Nephron (organoid): ENCODE measurements at regions not wholly inside any gene's neighbourhood (a gene's known extent, or its start where the extent isn't known, plus 50 kb on each side); places are given as distances from the start of the nearest gene placed in this dataset.

Experiments used
- H3K27ac Mint-ChIP-seq, 3 experiments: 2 replicates each; pipeline ENCODE4 v1.8.0; 2020; ENCODE audit warnings: mixed read lengths in 3 of 3, mild to moderate bottlenecking in 2 of 3, moderate library complexity in 1 of 3
- H3K27me3 Mint-ChIP-seq: 2 replicates; pipeline ENCODE4 v1.8.0; 2021; ENCODE audit warnings: low read depth, mild to moderate bottlenecking, moderate library complexity, mixed read lengths
- H3K36me3 Mint-ChIP-seq: 2 replicates; pipeline ENCODE4 v1.8.0; 2020; ENCODE audit warnings: low read depth, mixed read lengths
- H3K4me1 Mint-ChIP-seq: 2 replicates; pipeline ENCODE4 v1.8.0; 2020; ENCODE audit warnings: mixed read lengths
- H3K4me3 Mint-ChIP-seq, 3 experiments: 2 replicates each; pipeline ENCODE4 v1.8.0; 2020; ENCODE audit warnings: mild to moderate bottlenecking in 3 of 3, mixed read lengths in 3 of 3, moderate library complexity in 2 of 3
- H3K9me3 Mint-ChIP-seq: 2 replicates; pipeline ENCODE4 v1.8.0; 2020; ENCODE audit warnings: mixed read lengths
- CTCF ChIP-seq, 3 experiments: fragments of 200-600 bp; sonication (generic); IDR thresholded peaks; one replicate each; pipeline ENCODE4 v1.5.0; 2021; ENCODE audit warnings: antibody characterized with exemption in 3 of 3; ENCODE audit not compliant: unreplicated experiment in 3 of 3

- peak overlapping the region; percentile 41 to 84 (median 45) for H3K27ac Mint-ChIP-seq
- peaks cover 17% of the 10 kb centered on the region for H3K4me1 Mint-ChIP-seq
- no peaks in the 10 kb centered on the region for H3K36me3 Mint-ChIP-seq
- TF ChIP-seq CTCF (IDR thresholded peaks at IDR 0.05; ENCODE audit: unreplicated experiment in 3 of 3): no peak
- no peaks in the 10 kb centered on the region for H3K27me3 Mint-ChIP-seq
- peak overlapping the region in 1 of 3 experiments; percentile 4 for H3K4me3 Mint-ChIP-seq
- no peaks in the 10 kb centered on the region for H3K9me3 Mint-ChIP-seq
Observed at GRCh38 chr10:21463436-21463835, 62.0 kb downstream of the SKIDA1 start.

GRCh38 chr10:21458126-21458871 is 67.2 kb downstream of the SKIDA1 start:
- TF ChIP-seq CTCF (IDR thresholded peaks at IDR 0.05; ENCODE audit: unreplicated experiment in 3 of 3): no peak
- H3K4me3 Mint-ChIP-seq: peak overlapping the region in 2 of 3 experiments; percentile 3 to 22
- H3K36me3 Mint-ChIP-seq: no peaks in the 10 kb centered on the region
- no peaks in the 10 kb centered on the region for H3K9me3 Mint-ChIP-seq
- peaks cover 33% of the 10 kb centered on the region for H3K4me1 Mint-ChIP-seq
- H3K27me3 Mint-ChIP-seq: no peaks in the 10 kb centered on the region
- H3K27ac Mint-ChIP-seq: peak overlapping the region; percentile 93 to 97 (median 95)

GRCh38 chr10:21456160-21456559 is 69.3 kb downstream of the SKIDA1 start:
- H3K27me3 Mint-ChIP-seq: no peaks in the 10 kb centered on the region
- H3K27ac Mint-ChIP-seq: peak overlapping the region in 1 of 3 experiments; percentile 48
- no peaks in the 10 kb centered on the region for H3K36me3 Mint-ChIP-seq
- H3K4me3 Mint-ChIP-seq: no peak overlapping the region
- TF ChIP-seq CTCF (IDR thresholded peaks at IDR 0.05; ENCODE audit: unreplicated experiment in 3 of 3): no peak
- H3K9me3 Mint-ChIP-seq: no peaks in the 10 kb centered on the region
- H3K4me1 Mint-ChIP-seq: peaks cover 33% of the 10 kb centered on the region

GRCh38 chr10:21452203-21452602 is 73.3 kb downstream of the SKIDA1 start:
- Mint-ChIP-seq H3K4me3 (no peak overlapping the region), H3K9me3 (peaks cover 7% of the 10 kb centered on the region), H3K27me3 (no peaks in the 10 kb centered on the region), H3K4me1 (peaks cover 19% of the 10 kb centered on the region), H3K27ac (peak overlapping the region in 1 of 3 experiments; percentile 61), H3K36me3 (no peaks in the 10 kb centered on the region)
- TF ChIP-seq CTCF (IDR thresholded peaks at IDR 0.05; ENCODE audit: unreplicated experiment in 3 of 3): no peak

GRCh38 chr10:21449288-21449966 is 76.1 kb downstream of the SKIDA1 start:
- peaks cover 7% of the 10 kb centered on the region for H3K9me3 Mint-ChIP-seq

More at GRCh38 chr10:21449288-21449966, 76.1 kb downstream of the SKIDA1 start:
- Mint-ChIP-seq H3K27ac (no peak overlapping the region), H3K4me3 (no peak overlapping the region), H3K36me3 (no peaks in the 10 kb centered on the region), H3K4me1 (peaks cover 26% of the 10 kb centered on the region), H3K27me3 (no peaks in the 10 kb centered on the region)
- TF ChIP-seq CTCF (IDR thresholded peaks at IDR 0.05; ENCODE audit: unreplicated experiment in 3 of 3): no peak
